BLaER1 (cell line): ENCODE measurements at regions not wholly inside any gene's neighbourhood (a gene's known extent, or its start where the extent isn't known, plus 50 kb on each side); places are given as distances from the start of the nearest gene placed in this dataset.

Source experiments
- H3K27ac ChIP-seq: shearing (Covaris generic); formaldehyde crosslinking; 2 replicates; pipeline ENCODE4 v1.8.1; 2022
- H3K27me3 ChIP-seq: shearing (Covaris generic); formaldehyde crosslinking; 2 replicates; pipeline ENCODE4 v1.8.1; 2022
- H3K36me3 ChIP-seq: shearing (Covaris generic); formaldehyde crosslinking; 2 replicates; pipeline ENCODE4 v1.8.1; 2022
- H3K4me1 ChIP-seq: shearing (Covaris generic); formaldehyde crosslinking; 2 replicates; pipeline ENCODE4 v1.8.1; 2022
- H3K4me2 ChIP-seq: shearing (Covaris generic); formaldehyde crosslinking; 2 replicates; pipeline ENCODE4 v1.8.1; 2022
- H3K4me3 ChIP-seq: shearing (Covaris generic); formaldehyde crosslinking; 2 replicates; pipeline ENCODE4 v1.8.1; 2022
- H3K9ac ChIP-seq: shearing (Covaris generic); formaldehyde crosslinking; 2 replicates; pipeline ENCODE4 v1.8.1; 2022
- H3K9me3 ChIP-seq: shearing (Covaris generic); formaldehyde crosslinking; 2 replicates; pipeline ENCODE4 v1.8.1; 2022
- H4K20me1 ChIP-seq: shearing (Covaris generic); formaldehyde crosslinking; 2 replicates; pipeline ENCODE4 v1.8.1; 2022
- Cebpa-rat ChIP-seq: shearing (Covaris generic); IDR thresholded peaks from 2 replicates; pipeline ENCODE4 v1.8.1; 2022

- Histone ChIP-seq H3K27ac (no peak overlapping the region), H3K9ac (no peak overlapping the region), H4K20me1 (no peaks in the 10 kb centered on the region), H3K36me3 (no peaks in the 10 kb centered on the region), H3K4me1 (no peaks in the 10 kb centered on the region), H3K9me3 (no peaks in the 10 kb centered on the region), H3K27me3 (no peaks in the 10 kb centered on the region), H3K4me3 (no peak overlapping the region), H3K4me2 (no peak overlapping the region)
- TF ChIP-seq Cebpa-rat: no peak
Measured at GRCh38 chr11:79937676-79938334, 497.0 kb upstream of the TENM4 start.

GRCh38 chr11:79932612-79933011, 491.8 kb upstream of the TENM4 start:
- no peaks in the 10 kb centered on the region for H3K27me3 ChIP-seq
- H3K4me3 ChIP-seq: no peak overlapping the region
- H3K36me3 ChIP-seq: no peaks in the 10 kb centered on the region
- H3K4me1 ChIP-seq: no peaks in the 10 kb centered on the region
- H3K9ac ChIP-seq: no peak overlapping the region
- no peak overlapping the region for H3K27ac ChIP-seq
- no peak for TF ChIP-seq Cebpa-rat
- H3K9me3 ChIP-seq: no peaks in the 10 kb centered on the region
- no peak overlapping the region for H3K4me2 ChIP-seq
- no peaks in the 10 kb centered on the region for H4K20me1 ChIP-seq

GRCh38 chr11:79931692-79932091, 490.9 kb upstream of the TENM4 start:
- H3K4me3 ChIP-seq: no peak overlapping the region

GRCh38 chr11:79926707-79927106, 485.9 kb upstream of the TENM4 start:
- Histone ChIP-seq H3K36me3 (no peaks in the 10 kb centered on the region), H3K4me3 (no peak overlapping the region), H3K4me2 (no peak overlapping the region), H3K27me3 (no peaks in the 10 kb centered on the region), H3K4me1 (peaks cover 8% of the 10 kb centered on the region), H4K20me1 (no peaks in the 10 kb centered on the region), H3K9me3 (no peaks in the 10 kb centered on the region), H3K27ac (no peak overlapping the region), H3K9ac (no peak overlapping the region)
- no peak for TF ChIP-seq Cebpa-rat

More at GRCh38 chr11:79931692-79932091, 490.9 kb upstream of the TENM4 start:
- no peaks in the 10 kb centered on the region for H4K20me1 ChIP-seq
- no peaks in the 10 kb centered on the region for H3K27me3 ChIP-seq
- H3K9ac ChIP-seq: no peak overlapping the region
- H3K4me1 ChIP-seq: no peaks in the 10 kb centered on the region
- no peak for TF ChIP-seq Cebpa-rat
- no peaks in the 10 kb centered on the region for H3K36me3 ChIP-seq
- no peak overlapping the region for H3K27ac ChIP-seq
- no peak overlapping the region for H3K4me2 ChIP-seq
- no peaks in the 10 kb centered on the region for H3K9me3 ChIP-seq

GRCh38 chr11:79925570-79925969, 484.7 kb upstream of the TENM4 start:
- Histone ChIP-seq H3K27ac (no peak overlapping the region), H3K27me3 (no peaks in the 10 kb centered on the region), H3K36me3 (no peaks in the 10 kb centered on the region), H3K4me1 (peaks cover 8% of the 10 kb centered on the region), H3K4me3 (no peak overlapping the region), H4K20me1 (no peaks in the 10 kb centered on the region), H3K9ac (no peak overlapping the region), H3K9me3 (no peaks in the 10 kb centered on the region), H3K4me2 (no peak overlapping the region)
- no peak for TF ChIP-seq Cebpa-rat

GRCh38 chr11:79922641-79923040, 481.8 kb upstream of the TENM4 start:
- H3K27me3 ChIP-seq: no peaks in the 10 kb centered on the region
- H3K9ac ChIP-seq: no peak overlapping the region
- no peak for TF ChIP-seq Cebpa-rat
- H3K4me3 ChIP-seq: no peak overlapping the region
- no peak overlapping the region for H3K4me2 ChIP-seq
- H3K9me3 ChIP-seq: no peaks in the 10 kb centered on the region
- H3K27ac ChIP-seq: no peak overlapping the region
- H3K36me3 ChIP-seq: no peaks in the 10 kb centered on the region
- H3K4me1 ChIP-seq: peaks cover 8% of the 10 kb centered on the region
- H4K20me1 ChIP-seq: no peaks in the 10 kb centered on the region

- Histone ChIP-seq H3K4me1 (peaks cover 4% of the 10 kb centered on the region), H3K27me3 (no peaks in the 10 kb centered on the region), H4K20me1 (no peaks in the 10 kb centered on the region), H3K4me2 (no peak overlapping the region), H3K36me3 (no peaks in the 10 kb centered on the region), H3K9me3 (no peaks in the 10 kb centered on the region), H3K9ac (no peak overlapping the region), H3K4me3 (no peak overlapping the region), H3K27ac (no peak overlapping the region)
- no peak for TF ChIP-seq Cebpa-rat
Measured at GRCh38 chr11:79920480-79920879, 479.6 kb upstream of the TENM4 start.

- no peaks in the 10 kb centered on the region for H4K20me1 ChIP-seq
- TF ChIP-seq Cebpa-rat: no peak
- H3K4me3 ChIP-seq: no peak overlapping the region
- no peak overlapping the region for H3K4me2 ChIP-seq
- no peak overlapping the region for H3K27ac ChIP-seq
- no peaks in the 10 kb centered on the region for H3K27me3 ChIP-seq
- no peak overlapping the region for H3K9ac ChIP-seq
- H3K9me3 ChIP-seq: no peaks in the 10 kb centered on the region
- H3K36me3 ChIP-seq: no peaks in the 10 kb centered on the region
- no peaks in the 10 kb centered on the region for H3K4me1 ChIP-seq
Measured at GRCh38 chr11:79919350-79919749, 478.5 kb upstream of the TENM4 start.

GRCh38 chr11:79918846-79919245, 478.0 kb upstream of the TENM4 start:
- Histone ChIP-seq H4K20me1 (no peaks in the 10 kb centered on the region), H3K4me2 (no peak overlapping the region), H3K27ac (no peak overlapping the region), H3K27me3 (no peaks in the 10 kb centered on the region), H3K4me3 (no peak overlapping the region), H3K9me3 (no peaks in the 10 kb centered on the region), H3K4me1 (no peaks in the 10 kb centered on the region), H3K9ac (no peak overlapping the region), H3K36me3 (no peaks in the 10 kb centered on the region)
- no peak for TF ChIP-seq Cebpa-rat

- Histone ChIP-seq H3K27me3 (no peaks in the 10 kb centered on the region), H3K4me3 (no peak overlapping the region), H4K20me1 (no peaks in the 10 kb centered on the region), H3K36me3 (no peaks in the 10 kb centered on the region), H3K4me1 (no peaks in the 10 kb centered on the region), H3K4me2 (no peak overlapping the region), H3K9me3 (no peaks in the 10 kb centered on the region), H3K27ac (no peak overlapping the region), H3K9ac (no peak overlapping the region)
- no peak for TF ChIP-seq Cebpa-rat
Measured at GRCh38 chr11:79906164-79906563, 465.3 kb upstream of the TENM4 start.

GRCh38 chr11:79902493-79902892, 461.7 kb upstream of the TENM4 start:
- Histone ChIP-seq H3K9ac (no peak overlapping the region), H3K9me3 (no peaks in the 10 kb centered on the region), H4K20me1 (no peaks in the 10 kb centered on the region), H3K4me3 (no peak overlapping the region), H3K4me2 (no peak overlapping the region), H3K27ac (no peak overlapping the region), H3K4me1 (no peaks in the 10 kb centered on the region), H3K36me3 (no peaks in the 10 kb centered on the region), H3K27me3 (no peaks in the 10 kb centered on the region)
- TF ChIP-seq Cebpa-rat: no peak
